ENCODE measurements at regions not wholly inside any gene's neighbourhood (a gene's known extent, or its start where the extent isn't known, plus 50 kb on each side); places are given as distances from the start of the nearest gene placed in this dataset.

GRCh38 chr13:65843314-65843731, 1386.8 kb downstream of the PCDH9 start:
- Histone ChIP-seq H3K4me3 (no peak overlapping the region), H3K9me3 (replicated peaks; ENCODE audit: control insufficient read depth, insufficient read depth, low read length) (no peaks in the 10 kb centered on the region), H3K36me3 (ENCODE audit: control insufficient read depth in 2 of 2, insufficient read depth in 2 of 2, low read length in 1 of 2) (no peaks in the 10 kb centered on the region), H3K79me2 (ENCODE audit: control insufficient read depth, insufficient read depth, low read length) (no peaks in the 10 kb centered on the region), H3K4me1 (ENCODE audit: control insufficient read depth, insufficient read depth, low read length) (no peaks in the 10 kb centered on the region), H3K4me2 (ENCODE audit: control insufficient read depth, insufficient read depth) (no peak overlapping the region), H3K27me3 (replicated peaks in 1 of 2; ENCODE audit: control insufficient read depth in 2 of 2, insufficient read depth in 2 of 2, low read length in 1 of 2) (no peaks in the 10 kb centered on the region; a peak in 1 of 4 replicates), H4K20me1 (ENCODE audit: control insufficient read depth, insufficient read depth) (no peaks in the 10 kb centered on the region), H2AFZ (ENCODE audit: control insufficient read depth, low read depth, low read length) (no peak overlapping the region), H3K27ac (ENCODE audit: control insufficient read depth, insufficient read depth) (no peak overlapping the region), H3K9ac (ENCODE audit: control insufficient read depth, insufficient read depth, low read length) (no peak overlapping the region)
- DNase-seq (ENCODE audit: low read depth, low spot score) (no peak), FAIRE-seq (no peak), ATAC-seq (no peak)
- RAD21 ChIA-PET (ENCODE audit: unreplicated experiment): no interaction called here
- TF ChIP-seq SP1 (IDR thresholded peaks at IDR 0.05; ENCODE audit: low read depth, low read length): no peak
- no peak for TF ChIP-seq ATF2 (IDR thresholded peaks at IDR 0.05; ENCODE audit: low read length)
- no peak for TF ChIP-seq ZBTB11 (CRISPR knock-in tag; IDR thresholded peaks at IDR 0.05)
- TF ChIP-seq, protein P1, sequence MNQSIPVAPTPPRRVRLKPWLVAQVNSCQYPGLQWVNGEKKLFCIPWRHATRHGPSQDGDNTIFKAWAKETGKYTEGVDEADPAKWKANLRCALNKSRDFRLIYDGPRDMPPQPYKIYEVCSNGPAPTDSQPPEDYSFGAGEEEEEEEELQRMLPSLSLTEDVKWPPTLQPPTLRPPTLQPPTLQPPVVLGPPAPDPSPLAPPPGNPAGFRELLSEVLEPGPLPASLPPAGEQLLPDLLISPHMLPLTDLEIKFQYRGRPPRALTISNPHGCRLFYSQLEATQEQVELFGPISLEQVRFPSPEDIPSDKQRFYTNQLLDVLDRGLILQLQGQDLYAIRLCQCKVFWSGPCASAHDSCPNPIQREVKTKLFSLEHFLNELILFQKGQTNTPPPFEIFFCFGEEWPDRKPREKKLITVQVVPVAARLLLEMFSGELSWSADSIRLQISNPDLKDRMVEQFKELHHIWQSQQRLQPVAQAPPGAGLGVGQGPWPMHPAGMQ (IDR thresholded peaks at IDR 0.05; ENCODE audit: borderline replicate concordance): no peak
- TF ChIP-seq RFX5 (IDR thresholded peaks at IDR 0.05; ENCODE audit: low read depth, low read length): no peak
- no peak for TF ChIP-seq SUPT20H (IDR thresholded peaks at IDR 0.05; ENCODE audit: borderline replicate concordance, control insufficient read depth, low read depth, low read length)
- intact Hi-C loops (cut with micrococcal nuclease; ENCODE audit: unreplicated experiment) (no loop called here), in situ Hi-C loops (cut with MboI) (no loop called here)
- CTCF ChIA-PET: no interaction called here
- BruUV-seq (replicated peaks): no TSS peak
- SMC1A ChIA-PET (ENCODE audit: uncharacterized antibody, unreplicated experiment): no interaction called here
- POLR2A ChIA-PET: no interaction called here
- WGBS (ENCODE audit: insufficient coverage, insufficient replicate concordance, low lambda C conversion rate, missing lambda C conversion rate): 41% methylated on average over 13 of the region's 13 CpGs
